Thoracic aorta (tissue), 2 donors: ENCODE measurements at regions not wholly inside any gene's neighbourhood (a gene's known extent, or its start where the extent isn't known, plus 50 kb on each side); places are given as distances from the start of the nearest gene placed in this dataset.

ENCODE experiments used
- ATAC-seq: fragments of 150-250 bp; one replicate; pipeline ENCODE4 v1.8.0; 2017; ENCODE audit warnings: low read depth; ENCODE audit not compliant: insufficient number of reproducible peaks, low FRiP score
- DNase-seq: peaks from one replicate; pipeline ENCODE4 v3.0.0-alpha.2; 2020; ENCODE audit warnings: low spot score
- H3K27ac ChIP-seq, 2 donors: fragments of 200-600 bp; sonication (generic); 1 replicate in 1 of 2; 2 replicates in 1 of 2; pipeline ENCODE4 v1.5.1; 2016; ENCODE audit warnings: mild to moderate bottlenecking in 2 of 2, moderate library complexity in 2 of 2
- H3K27me3 ChIP-seq: fragments of 200-600 bp; sonication (generic); replicated peaks from 2 replicates; pipeline ENCODE4 v1.6.0; 2016; ENCODE audit warnings: mild to moderate bottlenecking; ENCODE audit not compliant: insufficient read depth
- H3K36me3 ChIP-seq: fragments of 200-600 bp; sonication (generic); one replicate; pipeline ENCODE4 v1.5.1; 2016
- H3K4me1 ChIP-seq, 2 donors: fragments of 200-600 bp; sonication (generic); 1 replicate in 1 of 2; 2 replicates in 1 of 2; pipeline versions ENCODE4 v1.5.1 to v1.6.0; 2016; ENCODE audit warnings: low read depth in 2 of 2, mild to moderate bottlenecking in 1 of 2; ENCODE audit not compliant: control insufficient read depth in 1 of 2
- H3K4me3 ChIP-seq: fragments of 200-600 bp; sonication (generic); 2 replicates; pipeline ENCODE4 v1.5.1; 2016; ENCODE audit warnings: mild to moderate bottlenecking
- H3K9me3 ChIP-seq: fragments of 200-600 bp; sonication (generic); 2 replicates; pipeline ENCODE4 v1.5.1; 2016
- CTCF ChIP-seq: fragments of 200-600 bp; sonication (generic); IDR thresholded peaks from one replicate; pipeline ENCODE4 v1.5.1; 2019; ENCODE audit warnings: antibody characterized with exemption

GRCh38 chr6:170080169-170080827 is 210.6 kb downstream of the DLL1 start:
- TF ChIP-seq CTCF = no peak
- no peak for ATAC-seq
- Histone ChIP-seq H3K4me3 (no peak overlapping the region), H3K9me3 (no peaks in the 10 kb centered on the region), H3K36me3 (no peaks in the 10 kb centered on the region), H3K27me3 (no peaks in the 10 kb centered on the region), H3K4me1 (peaks cover 0 to 12% of the 10 kb centered on the region in 2 donors), H3K27ac (no peak overlapping the region)
- no peak for DNase-seq

- no peak for DNase-seq
- H3K36me3 ChIP-seq = no peaks in the 10 kb centered on the region
- no peak overlapping the region for H3K4me3 ChIP-seq
- no peak for ATAC-seq
- TF ChIP-seq CTCF = no peak
- no peaks in the 10 kb centered on the region for H3K27me3 ChIP-seq
- H3K4me1 ChIP-seq = peaks cover 0 to 11% of the 10 kb centered on the region in 2 donors
- no peaks in the 10 kb centered on the region for H3K9me3 ChIP-seq
- H3K27ac ChIP-seq = no peak overlapping the region
These were observed 214.3 kb downstream of the DLL1 start for GRCh38 chr6:170076466-170077165.

- no peaks in the 10 kb centered on the region for H3K9me3 ChIP-seq
- no peak for DNase-seq
- H3K4me3 ChIP-seq = no peak overlapping the region
- TF ChIP-seq CTCF = no peak
- no peaks in the 10 kb centered on the region for H3K36me3 ChIP-seq
- no peak for ATAC-seq
- no peak overlapping the region for H3K27ac ChIP-seq
- no peaks in the 10 kb centered on the region for H3K27me3 ChIP-seq
- H3K4me1 ChIP-seq = peaks cover 0 to 2% of the 10 kb centered on the region in 2 donors
These were observed 215.1 kb downstream of the DLL1 start for GRCh38 chr6:170075659-170076223.

- Histone ChIP-seq H3K36me3 (no peaks in the 10 kb centered on the region), H3K27me3 (no peaks in the 10 kb centered on the region), H3K9me3 (no peaks in the 10 kb centered on the region), H3K4me3 (no peak overlapping the region), H3K27ac (no peak overlapping the region), H3K4me1 (no peaks in the 10 kb centered on the region)
- TF ChIP-seq CTCF = no peak
- ATAC-seq = no peak
- DNase-seq = no peak
These were observed 216.0 kb downstream of the DLL1 start for GRCh38 chr6:170074907-170075306.

- H3K4me3 ChIP-seq = no peak overlapping the region
- no peak for ATAC-seq
These were observed 216.4 kb downstream of the DLL1 start for GRCh38 chr6:170074435-170074834.

More at GRCh38 chr6:170074435-170074834, 216.4 kb downstream of the DLL1 start:
- no peak for TF ChIP-seq CTCF
- no peak overlapping the region for H3K27ac ChIP-seq
- DNase-seq = no peak
- H3K9me3 ChIP-seq = peaks cover 4% of the 10 kb centered on the region
- H3K4me1 ChIP-seq = no peaks in the 10 kb centered on the region
- H3K27me3 ChIP-seq = no peaks in the 10 kb centered on the region
- H3K36me3 ChIP-seq = no peaks in the 10 kb centered on the region
